PFSK-1 (cell line): ENCODE measurements at regions not wholly inside any gene's neighbourhood (a gene's known extent, or its start where the extent isn't known, plus 50 kb on each side); places are given as distances from the start of the nearest gene placed in this dataset.

Source experiments
- POLR2AphosphoS5 ChIP-seq: IDR thresholded peaks from 2 replicates; pipeline ENCODE4 v1.6.1; 2012; ENCODE audit warnings: low read depth, mild to moderate bottlenecking, control low read depth, low read length, moderate library complexity
- REST ChIP-seq, 2 experiments: IDR thresholded peaks; 2 replicates each; pipeline versions ENCODE4 v1.6.1 to v1.8.0; 2011 to 2012; ENCODE audit warnings: low read depth in 2 of 2, low read length in 2 of 2, control low read depth in 1 of 2, inconsistent platforms in 1 of 2, mild to moderate bottlenecking in 1 of 2, moderate library complexity in 1 of 2; ENCODE audit not compliant: insufficient read depth in 1 of 2
- SIN3A ChIP-seq: IDR thresholded peaks from 2 replicates; pipeline ENCODE4 v1.6.1; 2012; ENCODE audit warnings: mild to moderate bottlenecking, low read length, moderate library complexity, borderline replicate concordance; ENCODE audit not compliant: insufficient read depth
- TAF1 ChIP-seq: IDR thresholded peaks from 2 replicates; pipeline ENCODE4 v1.6.1; 2012; ENCODE audit warnings: low read length, control low read depth, borderline replicate concordance; ENCODE audit not compliant: insufficient read depth

GRCh38 chr14:59038746-59039145 lies 149.7 kb upstream of the DAAM1 start:
- TF ChIP-seq REST (IDR thresholded peaks at IDR 0.05; ENCODE audit: insufficient read depth in 1 of 2, low read depth in 2 of 2, low read length in 2 of 2): no peak
- no peak for TF ChIP-seq POLR2AphosphoS5
- no peak for TF ChIP-seq TAF1
- TF ChIP-seq SIN3A: no peak
